ENCODE measurements at regions not wholly inside any gene's neighbourhood (a gene's known extent, or its start where the extent isn't known, plus 50 kb on each side); places are given as distances from the start of the nearest gene placed in this dataset.

DNA sequence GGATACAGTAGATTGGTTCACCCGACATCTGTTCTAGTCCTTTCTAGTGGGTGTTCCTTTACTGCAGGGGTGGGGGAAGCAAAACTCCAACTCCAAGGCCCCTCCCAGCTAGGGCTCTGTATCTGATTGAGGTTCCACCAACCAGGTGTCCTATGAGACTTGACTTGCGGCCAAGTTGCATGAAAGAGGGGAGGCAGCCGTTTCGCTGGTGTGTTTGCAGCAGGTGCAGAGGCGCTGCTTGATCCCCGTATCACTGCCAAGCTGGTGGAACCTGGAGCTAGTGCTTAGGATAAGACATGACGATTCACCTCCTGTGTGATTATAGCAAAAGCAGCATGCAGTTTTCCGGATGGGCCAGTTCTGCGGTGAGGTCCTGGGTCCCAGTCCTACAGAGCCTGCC is 338.2 kb downstream of the UQCRFS1 start:
- intact Hi-C loops (cut with DNase I; ENCODE audit: low total_unique reads) = no loop called here
- H3K4me1 ChIP-seq = no peaks in the 10 kb centered on the region

DNA sequence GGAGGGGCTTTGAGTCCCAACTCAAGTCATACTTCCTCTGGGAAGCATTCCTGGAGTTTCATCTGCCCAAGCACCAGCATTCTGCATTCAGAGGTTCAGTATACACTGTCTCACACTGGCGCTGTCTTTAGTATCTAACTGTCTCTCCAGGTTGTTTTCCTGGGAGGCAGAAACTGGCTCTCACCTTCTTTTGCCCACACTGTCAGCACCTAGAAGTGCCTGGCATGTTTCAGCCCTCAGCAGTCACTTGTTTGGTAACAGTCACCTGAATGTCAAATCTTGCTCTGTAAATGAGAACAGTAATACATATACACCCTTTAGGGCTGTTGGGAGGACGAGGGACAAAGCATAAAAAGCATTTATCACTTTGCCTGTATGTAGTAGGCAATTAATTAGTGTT is 339.6 kb downstream of the UQCRFS1 start:
- Histone ChIP-seq H3K9me3 (peaks cover 0 to 6% (median 0%) of the 10 kb centered on the region in 8 donors), H3K36me3 (no peaks in the 10 kb centered on the region), H3K4me1 (no peaks in the 10 kb centered on the region), H3K27ac (no peak overlapping the region), H3K4me3 (no peak overlapping the region), H3K27me3 (replicated peaks in 1 of 7) (peaks cover 0 to 16% (median 0%) of the 10 kb centered on the region in 7 donors)
- intact Hi-C loops (cut with DNase I; ENCODE audit: low total_unique reads) = no loop called here
- no peak for DNase-seq
- TF ChIP-seq, protein P1, sequence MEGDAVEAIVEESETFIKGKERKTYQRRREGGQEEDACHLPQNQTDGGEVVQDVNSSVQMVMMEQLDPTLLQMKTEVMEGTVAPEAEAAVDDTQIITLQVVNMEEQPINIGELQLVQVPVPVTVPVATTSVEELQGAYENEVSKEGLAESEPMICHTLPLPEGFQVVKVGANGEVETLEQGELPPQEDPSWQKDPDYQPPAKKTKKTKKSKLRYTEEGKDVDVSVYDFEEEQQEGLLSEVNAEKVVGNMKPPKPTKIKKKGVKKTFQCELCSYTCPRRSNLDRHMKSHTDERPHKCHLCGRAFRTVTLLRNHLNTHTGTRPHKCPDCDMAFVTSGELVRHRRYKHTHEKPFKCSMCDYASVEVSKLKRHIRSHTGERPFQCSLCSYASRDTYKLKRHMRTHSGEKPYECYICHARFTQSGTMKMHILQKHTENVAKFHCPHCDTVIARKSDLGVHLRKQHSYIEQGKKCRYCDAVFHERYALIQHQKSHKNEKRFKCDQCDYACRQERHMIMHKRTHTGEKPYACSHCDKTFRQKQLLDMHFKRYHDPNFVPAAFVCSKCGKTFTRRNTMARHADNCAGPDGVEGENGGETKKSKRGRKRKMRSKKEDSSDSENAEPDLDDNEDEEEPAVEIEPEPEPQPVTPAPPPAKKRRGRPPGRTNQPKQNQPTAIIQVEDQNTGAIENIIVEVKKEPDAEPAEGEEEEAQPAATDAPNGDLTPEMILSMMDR (IDR thresholded peaks at IDR 0.05 in 8 of 11, conservative IDR thresholded peaks at IDR 0.05 in 3 of 11) = no peak
- TF ChIP-seq POLR2AphosphoS5 (IDR thresholded peaks at IDR 0.05) (no peak), POLR2A (IDR thresholded peaks at IDR 0.05) (no peak)
- 43 to 50% (median 46%) methylated on average over 2 of the region's 2 CpGs for WGBS, 5 donors

More for the DNA sequence above, 338.2 kb downstream of the UQCRFS1 start:
- H3K4me3 ChIP-seq = no peak overlapping the region
- no peak overlapping the region for H3K27ac ChIP-seq
- peaks cover 0 to 6% (median 0%) of the 10 kb centered on the region in 8 donors for H3K9me3 ChIP-seq
- no peaks in the 10 kb centered on the region for H3K36me3 ChIP-seq
- H3K27me3 ChIP-seq (replicated peaks in 1 of 7) = peaks cover 0 to 11% (median 0%) of the 10 kb centered on the region in 7 donors
- no peak for DNase-seq
- WGBS, 5 donors = 86 to 92% (median 88%) methylated on average over 9 of the region's 9 CpGs
- TF ChIP-seq POLR2AphosphoS5 (IDR thresholded peaks at IDR 0.05) = no peak
- TF ChIP-seq, protein P1 (IDR thresholded peaks at IDR 0.05 in 8 of 11, conservative IDR thresholded peaks at IDR 0.05 in 3 of 11) = no peak
- no peak for TF ChIP-seq POLR2A (IDR thresholded peaks at IDR 0.05)

DNA sequence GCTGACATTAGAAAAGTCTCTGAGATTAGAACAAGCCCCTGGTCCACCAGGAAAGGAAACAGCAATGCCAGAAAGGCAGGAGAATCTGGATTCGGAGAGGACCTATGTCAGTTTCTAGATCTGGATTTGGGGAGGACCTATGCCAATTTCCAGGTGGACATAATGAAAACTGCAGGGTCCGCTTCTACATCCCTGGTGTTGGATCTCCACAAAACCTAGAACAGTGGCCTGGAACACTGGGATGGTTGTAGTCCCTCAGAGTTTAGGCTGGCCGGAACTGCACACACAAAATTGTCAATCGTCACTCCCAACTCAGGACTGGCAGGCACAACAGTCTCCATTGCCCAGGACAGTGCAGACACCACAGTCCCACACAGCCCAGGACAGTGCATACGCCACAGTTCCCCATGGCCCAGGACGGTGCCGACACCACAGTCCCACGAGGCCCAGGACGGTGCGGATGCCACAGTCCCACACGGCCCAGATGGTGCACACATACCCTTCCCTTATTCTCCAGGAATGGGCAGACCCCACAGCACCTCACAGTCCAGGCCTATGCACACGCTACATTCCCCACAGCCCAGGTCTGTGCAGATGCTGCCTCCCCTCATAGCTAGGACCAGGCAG is 341.7 kb downstream of the UQCRFS1 start:
- no peak overlapping the region for H3K27ac ChIP-seq
- no peak for DNase-seq
- H3K36me3 ChIP-seq = no peaks in the 10 kb centered on the region
- no peak overlapping the region for H3K4me3 ChIP-seq
- peaks cover 0 to 16% (median 0%) of the 10 kb centered on the region in 7 donors for H3K27me3 ChIP-seq (replicated peaks in 1 of 7)
- TF ChIP-seq POLR2AphosphoS5 (IDR thresholded peaks at IDR 0.05) = no peak
- no peak for TF ChIP-seq POLR2A (IDR thresholded peaks at IDR 0.05)
- TF ChIP-seq, protein P1 (IDR thresholded peaks at IDR 0.05 in 8 of 11, conservative IDR thresholded peaks at IDR 0.05 in 3 of 11) = no peak
- WGBS, 5 donors = 86 to 95% (median 88%) methylated on average over 4 to 12 of the region's 12 CpGs
- H3K9me3 ChIP-seq = peaks cover 0 to 6% (median 0%) of the 10 kb centered on the region in 8 donors
- H3K4me1 ChIP-seq = no peaks in the 10 kb centered on the region
- intact Hi-C loops (cut with DNase I; ENCODE audit: low total_unique reads) = no loop called here

DNA sequence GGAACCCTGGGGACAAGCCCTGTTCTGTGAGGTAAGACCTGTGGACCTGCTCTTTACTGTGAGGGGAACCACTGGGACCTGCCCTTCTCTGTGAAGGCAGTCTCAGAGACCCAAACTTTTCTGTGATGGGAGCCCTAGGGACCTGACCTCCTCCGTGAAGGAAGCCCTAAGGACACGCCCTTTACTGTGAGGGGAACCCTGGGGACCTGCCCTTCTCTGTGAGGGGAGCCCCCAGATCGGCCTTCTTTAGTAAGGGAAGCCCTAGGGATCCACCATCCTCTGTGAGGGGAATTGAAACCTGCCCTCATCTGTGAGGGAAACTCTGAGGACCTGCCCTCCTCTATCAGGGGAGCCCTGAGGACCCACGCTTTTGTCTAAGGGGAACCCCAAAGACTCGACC is 343.5 kb downstream of the UQCRFS1 start:
- Histone ChIP-seq H3K36me3 (no peaks in the 10 kb centered on the region), H3K4me3 (no peak overlapping the region), H3K9me3 (peaks cover 0 to 6% (median 0%) of the 10 kb centered on the region in 8 donors), H3K27me3 (replicated peaks in 1 of 7) (peaks cover 0 to 16% (median 0%) of the 10 kb centered on the region in 7 donors), H3K4me1 (no peaks in the 10 kb centered on the region), H3K27ac (no peak overlapping the region)
- WGBS, 5 donors = 17 to 70% (median 62%) methylated on average over 1 to 5 of the region's 5 CpGs
- TF ChIP-seq POLR2AphosphoS5 (IDR thresholded peaks at IDR 0.05) (no peak), POLR2A (IDR thresholded peaks at IDR 0.05) (no peak)
- TF ChIP-seq, protein P1 (IDR thresholded peaks at IDR 0.05 in 8 of 11, conservative IDR thresholded peaks at IDR 0.05 in 3 of 11) = no peak
- intact Hi-C loops (cut with DNase I; ENCODE audit: low total_unique reads) = no loop called here
- no peak for DNase-seq

Data from spleen (tissue), 11 donors.